Fibroblast of skin of back (primary cell): ENCODE measurements at regions not wholly inside any gene's neighbourhood (a gene's known extent, or its start where the extent isn't known, plus 50 kb on each side); places are given as distances from the start of the nearest gene placed in this dataset.

Experiments
- DNase-seq: peaks from one replicate; pipeline ENCODE4 v3.0.0-alpha.2; 2013

DNA sequence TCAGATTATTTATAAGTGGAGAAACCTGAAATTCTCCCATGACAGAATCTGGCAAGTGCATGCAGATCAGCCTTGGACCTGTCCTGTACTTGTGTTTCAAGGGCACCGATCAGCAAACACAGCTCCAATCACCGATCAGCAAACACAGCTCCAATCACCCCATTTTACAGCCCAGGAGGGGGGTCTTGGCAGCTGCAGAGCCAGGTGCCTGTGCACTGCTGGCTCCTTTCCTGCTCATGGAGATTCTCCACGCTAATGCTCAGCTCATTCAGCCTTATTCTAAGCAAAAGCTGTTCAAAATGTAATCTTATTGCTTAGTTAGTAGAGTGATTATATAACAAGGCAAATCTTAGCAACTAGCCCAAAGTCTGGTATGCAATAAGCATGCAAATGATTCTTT lies 623.1 kb upstream of the HS6ST1 start:
- no peak for DNase-seq

- peak; percentile 22 for DNase-seq
These were observed 630.7 kb upstream of the HS6ST1 start for GRCh38 chr2:128949360-128949759.

- DNase-seq, result no peak
These were observed 632.1 kb upstream of the HS6ST1 start for GRCh38 chr2:128950758-128951157.

DNA sequence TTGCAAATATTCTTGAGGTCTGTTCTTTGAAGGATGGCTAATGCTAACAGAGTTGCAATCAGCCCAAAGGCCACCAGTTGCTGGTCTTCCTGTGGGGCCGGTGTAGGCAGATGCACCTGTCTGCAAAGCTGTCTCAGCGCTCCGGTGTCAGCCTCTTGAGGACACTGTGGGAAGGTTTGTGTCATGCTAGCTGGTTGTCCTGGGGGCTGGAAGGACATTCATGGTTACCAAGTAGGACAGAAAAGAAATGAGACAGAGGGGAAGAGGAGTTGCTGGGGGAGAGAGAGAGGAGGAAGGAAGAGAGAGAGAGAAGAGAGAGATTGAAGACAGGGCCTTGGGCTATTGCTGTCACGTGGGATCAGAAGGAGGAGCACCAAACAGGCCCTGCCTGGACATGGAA lies 639.6 kb upstream of the HS6ST1 start:
- no peak for DNase-seq

DNA sequence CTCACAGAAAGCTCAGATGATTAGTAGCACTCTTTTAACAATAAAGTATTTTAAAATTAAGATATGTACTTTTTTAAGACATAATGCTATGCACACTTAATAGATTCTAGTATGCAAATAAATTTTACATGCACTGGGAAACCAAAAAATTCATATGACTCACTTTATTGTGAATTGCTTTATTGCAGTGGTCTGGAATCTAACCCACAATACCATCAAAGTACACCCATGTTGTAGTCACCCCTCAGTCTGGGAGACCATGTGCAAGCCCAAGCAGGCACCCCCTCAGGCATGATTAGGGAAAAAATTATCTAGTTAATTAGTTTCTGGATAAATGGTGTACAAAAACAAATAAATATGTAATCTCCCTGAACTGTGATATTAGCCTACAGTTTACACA lies 649.0 kb upstream of the HS6ST1 start:
- no peak for DNase-seq

- DNase-seq, result no peak
These were observed 650.7 kb upstream of the HS6ST1 start for GRCh38 chr2:128969374-128969773.

GRCh38 chr2:128970332-128971116 lies 651.9 kb upstream of the HS6ST1 start:
- DNase-seq, result no peak

- no peak for DNase-seq
These were observed 654.9 kb upstream of the HS6ST1 start for GRCh38 chr2:128973566-128973965.

DNA sequence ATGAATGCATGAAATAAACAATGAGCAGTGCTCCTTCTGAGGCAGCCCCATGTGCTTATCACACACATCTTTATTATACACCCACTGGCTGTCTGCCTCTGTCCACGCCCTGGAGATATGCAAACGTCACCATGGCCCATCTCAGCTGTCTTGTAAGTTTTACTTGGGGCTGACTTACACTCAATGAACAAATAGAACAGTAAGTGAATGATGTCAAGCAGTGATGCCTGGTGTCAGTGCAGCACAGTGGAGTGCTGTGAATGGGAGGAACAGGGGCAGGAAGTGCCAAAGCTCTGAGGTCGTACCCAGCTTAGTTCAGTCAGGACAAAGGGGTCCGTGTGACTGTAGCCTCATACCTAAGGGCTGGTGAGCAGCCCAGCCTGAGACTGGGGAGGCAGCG lies 659.5 kb upstream of the HS6ST1 start:
- DNase-seq, result peak; percentile 15

GRCh38 chr2:128979182-128979581 lies 660.5 kb upstream of the HS6ST1 start:
- DNase-seq, result no peak

DNA sequence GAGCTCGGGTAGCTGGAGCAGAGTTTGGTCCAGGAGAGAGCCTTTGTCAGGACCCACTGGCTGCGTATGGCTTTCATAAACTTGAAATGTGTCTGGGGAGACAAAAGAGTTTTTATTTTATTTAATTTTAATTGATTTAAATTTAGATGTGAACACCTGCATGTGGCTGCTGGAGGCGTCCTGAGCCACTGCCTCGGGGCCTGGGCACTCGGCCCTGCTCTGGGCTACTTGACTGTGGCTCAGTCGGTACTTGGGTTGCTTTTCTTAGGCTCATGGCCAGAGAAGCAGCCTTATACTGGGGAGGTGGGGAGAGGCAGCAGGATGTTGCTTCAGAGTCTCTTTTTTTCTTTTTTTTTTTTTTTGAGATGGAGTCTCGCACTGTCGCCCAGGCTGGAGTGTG lies 661.8 kb upstream of the HS6ST1 start:
- no peak for DNase-seq

- DNase-seq, result no peak
These were observed 662.7 kb upstream of the HS6ST1 start for GRCh38 chr2:128981353-128981752.

DNA sequence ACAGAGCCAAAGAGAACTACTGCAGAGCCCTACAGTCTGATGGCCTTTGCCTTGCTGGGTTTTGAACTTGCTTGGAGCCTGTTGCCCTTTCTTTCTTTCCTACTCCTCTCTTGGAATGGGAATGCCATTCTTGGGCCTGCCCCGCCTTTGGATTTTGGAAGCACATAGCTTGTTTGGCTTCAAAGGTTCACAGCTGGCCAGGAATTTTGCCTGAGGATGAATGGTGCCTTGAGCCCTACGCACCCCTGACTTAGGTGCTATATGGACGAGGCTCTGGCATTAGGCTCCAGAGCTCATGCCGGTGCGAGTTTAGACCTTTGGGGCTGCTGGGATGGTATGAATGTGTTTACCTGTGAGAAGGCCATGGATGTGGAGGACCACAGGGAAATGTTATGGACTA lies 663.3 kb upstream of the HS6ST1 start:
- no peak for DNase-seq

GRCh38 chr2:128982670-128983069 lies 664.0 kb upstream of the HS6ST1 start:
- no peak for DNase-seq

DNA sequence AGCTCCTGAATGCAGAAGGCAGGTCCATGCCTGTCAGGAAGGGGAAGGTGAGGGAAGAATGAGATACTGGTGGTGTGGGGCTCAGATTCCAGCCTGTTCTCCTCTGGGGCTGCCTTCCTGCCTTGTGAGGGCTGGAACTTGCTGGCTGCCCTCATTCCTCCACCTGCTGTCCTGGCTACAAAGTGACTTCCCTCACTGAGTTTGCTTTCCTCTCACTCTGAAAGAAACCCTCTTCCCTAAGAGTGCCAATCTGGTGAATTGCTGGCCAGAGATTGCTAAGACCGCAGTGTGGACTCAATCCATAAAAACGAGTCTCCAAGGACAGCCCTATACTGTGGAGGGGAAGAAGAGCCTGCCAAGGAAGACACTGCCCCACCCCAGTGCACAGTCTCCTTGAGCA lies 664.4 kb upstream of the HS6ST1 start:
- no peak for DNase-seq

DNA sequence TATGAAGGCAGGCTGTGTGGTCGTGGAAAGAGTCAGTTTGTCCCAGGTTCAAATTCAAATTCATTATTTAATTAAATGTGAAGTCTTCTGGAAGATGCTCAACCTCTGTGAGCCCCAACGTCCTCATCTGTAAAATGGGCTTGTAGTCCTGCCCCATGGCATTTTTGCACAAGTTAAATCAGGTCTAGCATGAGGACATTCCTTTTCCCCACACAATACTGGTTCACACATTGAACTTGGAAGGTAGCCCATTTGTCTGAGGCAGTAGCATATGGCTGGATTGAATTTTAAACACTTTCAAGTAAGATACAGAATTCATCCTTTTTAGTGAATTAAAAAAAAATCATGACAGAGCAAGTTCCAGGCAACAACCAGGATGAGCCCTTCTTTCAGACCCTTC lies 665.4 kb upstream of the HS6ST1 start:
- DNase-seq, result no peak

GRCh38 chr2:128984855-128985254 lies 666.2 kb upstream of the HS6ST1 start:
- DNase-seq, result no peak

GRCh38 chr2:128986026-128986715 lies 667.5 kb upstream of the HS6ST1 start:
- DNase-seq, result no peak

GRCh38 chr2:128986867-128987268 lies 668.2 kb upstream of the HS6ST1 start:
- DNase-seq, result no peak

DNA sequence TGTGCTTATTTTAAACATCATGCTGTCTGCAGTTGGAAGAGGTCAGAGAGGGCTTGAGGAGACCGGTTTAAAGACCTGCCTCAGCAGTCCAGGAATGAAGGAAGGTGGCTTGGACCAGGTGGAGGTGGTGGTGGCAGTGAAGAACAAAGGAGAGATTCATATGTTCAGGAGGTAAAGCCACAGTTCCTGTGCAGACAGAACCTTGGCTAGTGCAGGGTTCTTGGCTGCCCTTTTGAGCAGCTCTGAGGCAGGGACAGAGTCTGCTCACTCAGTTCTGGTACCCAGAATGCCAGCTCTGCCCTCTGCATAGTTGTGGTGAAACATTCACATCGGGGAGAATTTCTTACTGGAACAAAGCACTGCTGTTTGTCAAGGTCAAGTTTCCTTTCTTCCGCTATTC lies 669.7 kb upstream of the HS6ST1 start:
- no peak for DNase-seq

DNA sequence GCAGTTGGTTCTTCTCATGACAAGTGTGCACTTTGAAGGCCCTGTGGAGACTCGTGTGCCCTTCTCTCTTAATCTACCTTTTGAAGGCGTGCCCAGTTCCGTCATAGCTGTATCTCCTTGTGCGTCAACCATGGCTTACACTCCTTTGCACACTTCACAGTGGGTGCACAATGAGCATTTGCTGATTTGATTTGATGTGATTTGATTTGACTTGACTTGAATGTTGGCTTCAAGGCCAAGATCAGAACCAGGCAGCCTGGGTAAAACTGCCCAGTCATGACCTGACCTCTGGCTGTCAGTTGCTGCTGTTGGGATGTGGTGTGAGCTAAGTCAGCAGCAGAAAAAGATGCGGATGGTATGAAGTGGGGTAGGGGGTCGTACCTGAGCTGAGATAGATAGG lies 670.3 kb upstream of the HS6ST1 start:
- no peak for DNase-seq

- no peak for DNase-seq
These were observed 676.4 kb upstream of the HS6ST1 start for GRCh38 chr2:128995086-128995485.

- no peak for DNase-seq
These were observed 677.4 kb upstream of the HS6ST1 start for GRCh38 chr2:128996078-128996477.

DNA sequence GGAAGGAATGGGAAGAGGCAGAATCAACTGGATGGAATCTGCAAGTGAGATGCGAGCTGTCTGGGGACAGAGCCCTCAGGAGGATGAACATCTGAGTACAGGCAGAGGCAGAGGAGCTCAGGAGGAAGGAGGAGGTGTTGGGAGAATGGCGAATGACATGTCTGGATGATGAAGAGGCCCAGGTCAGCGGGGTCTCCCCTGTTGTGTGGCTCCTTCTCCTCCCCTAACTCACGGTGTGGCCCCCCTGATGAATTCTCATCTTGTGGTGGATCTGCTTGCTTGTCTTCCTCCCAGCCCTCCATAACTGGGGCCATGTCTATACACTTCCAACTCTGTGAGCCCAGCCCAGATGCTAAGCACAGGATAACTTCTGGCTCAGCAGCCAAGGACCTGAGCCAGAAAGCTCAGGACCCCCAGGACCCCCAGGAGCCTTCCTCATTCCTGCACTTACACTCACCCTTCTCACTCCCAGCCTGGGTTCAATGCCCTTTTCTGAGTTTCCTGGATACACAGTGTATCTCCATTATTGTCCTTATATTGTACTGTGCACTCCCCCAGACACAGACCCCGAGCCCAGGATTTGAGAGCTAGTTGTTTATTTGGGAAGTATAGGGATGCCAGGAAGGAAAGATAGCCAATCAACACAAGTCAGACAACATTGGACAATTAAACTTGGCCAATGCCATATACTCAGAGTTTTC lies 678.6 kb upstream of the HS6ST1 start:
- DNase-seq, result no peak
